Caki2 (cell line): ENCODE measurements at regions not wholly inside any gene's neighbourhood (a gene's known extent, or its start where the extent isn't known, plus 50 kb on each side); places are given as distances from the start of the nearest gene placed in this dataset.
"Not testable (repeated sequence)": the region's sequence is repeated elsewhere in the genome, so short reads cannot be mapped to it uniquely, and the experiment has no call there.

Source experiments
- DNase-seq: peaks from one replicate; pipeline ENCODE4 v3.0.0-alpha.2; 2015; ENCODE audit warnings: low read depth
- in situ Hi-C: cut with HindIII; loops from 2 replicates; pipeline ENCODE4 v1.10.0; 2016; ENCODE audit warnings: low sequenced_read_pairs, low pct_unique_long_range_greater_than_20kb, mixed read lengths

DNA sequence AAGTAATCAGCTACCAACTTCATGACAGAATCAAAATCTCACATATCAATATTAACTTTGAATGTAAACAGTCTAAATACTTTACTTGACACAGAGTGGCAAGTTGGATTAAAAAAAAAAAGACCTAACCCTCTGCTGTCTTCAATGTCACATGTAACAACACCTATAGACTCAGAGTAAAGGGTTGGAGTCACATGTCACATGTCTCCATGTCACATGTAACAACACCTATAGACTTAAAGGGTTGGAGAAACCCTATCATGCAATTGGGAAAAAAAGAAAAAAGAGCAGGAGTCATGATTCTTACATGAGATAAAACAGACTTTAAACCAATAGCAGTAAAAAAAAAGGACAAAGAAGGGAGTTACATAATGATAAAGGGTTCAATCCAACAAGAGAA, 665.3 kb upstream of the LRRTM1 start:
- in situ Hi-C loops, result no loop called here

DNA sequence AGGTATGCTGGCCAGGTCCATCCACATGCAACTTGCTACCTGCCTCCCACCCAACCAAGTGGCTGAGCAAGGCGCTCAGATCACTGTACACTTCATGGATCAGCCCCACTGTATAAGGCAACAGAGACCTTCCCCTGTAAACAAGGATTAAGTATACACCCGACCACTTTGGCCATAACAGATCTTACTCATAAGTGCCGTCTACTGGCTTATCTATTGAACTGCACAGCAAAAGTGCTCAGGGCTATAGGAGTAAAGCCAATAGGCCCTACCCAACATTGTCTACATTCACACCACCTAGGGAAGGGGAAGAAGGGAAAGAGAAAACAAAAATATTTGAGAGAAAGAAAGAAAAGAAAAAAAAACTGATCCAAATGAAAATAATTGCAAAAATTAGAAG, 663.9 kb upstream of the LRRTM1 start:
- in situ Hi-C loops, result no loop called here
- DNase-seq, result no peak

More for the DNA sequence above, 665.3 kb upstream of the LRRTM1 start:
- DNase-seq, result no peak

DNA sequence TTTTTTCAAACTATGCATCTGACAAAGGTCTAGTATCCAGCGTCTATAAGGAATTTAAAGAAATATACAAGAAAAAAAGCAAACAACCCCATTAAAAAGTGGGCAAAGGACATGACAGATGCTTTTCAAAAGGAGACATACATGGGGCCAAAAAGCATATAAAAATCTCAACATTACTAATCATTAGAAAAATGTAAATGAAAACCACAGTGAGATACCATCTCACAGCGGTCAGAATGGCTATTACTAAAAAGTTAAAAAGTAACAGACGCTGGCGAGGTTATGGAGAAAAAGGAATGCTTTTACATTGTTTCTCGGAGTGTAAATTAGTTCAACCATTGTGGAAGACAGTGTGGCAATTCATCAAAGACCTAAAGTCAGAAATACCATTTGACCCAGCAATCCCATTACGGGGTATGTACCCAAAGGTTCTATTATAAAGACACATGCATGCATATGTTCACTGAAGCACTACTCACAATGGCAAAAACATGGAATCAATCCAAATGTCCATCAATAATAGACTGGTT, 643.1 kb upstream of the LRRTM1 start:
- DNase-seq, result peak; percentile 70
- in situ Hi-C loops, result no loop called here

DNA sequence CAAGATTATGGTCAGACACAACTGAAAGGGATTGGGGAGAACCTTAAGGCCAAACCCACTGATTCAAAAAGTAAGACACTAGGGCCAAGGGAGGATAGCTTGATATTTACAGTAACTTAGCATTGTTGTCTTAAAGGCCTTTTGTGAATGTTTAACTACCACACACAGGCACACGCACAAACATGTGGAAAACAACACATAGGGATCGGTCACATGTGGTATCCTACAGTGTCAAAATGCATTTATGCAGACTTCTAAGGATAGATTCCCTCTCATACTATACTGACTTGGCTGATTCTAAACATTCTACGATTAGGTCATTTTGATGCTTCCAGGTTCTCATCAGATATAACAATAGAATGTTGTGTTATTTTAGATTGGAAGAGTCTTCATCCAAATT, 638.9 kb upstream of the LRRTM1 start:
- no peak for DNase-seq
- in situ Hi-C loops, result no loop called here

DNA sequence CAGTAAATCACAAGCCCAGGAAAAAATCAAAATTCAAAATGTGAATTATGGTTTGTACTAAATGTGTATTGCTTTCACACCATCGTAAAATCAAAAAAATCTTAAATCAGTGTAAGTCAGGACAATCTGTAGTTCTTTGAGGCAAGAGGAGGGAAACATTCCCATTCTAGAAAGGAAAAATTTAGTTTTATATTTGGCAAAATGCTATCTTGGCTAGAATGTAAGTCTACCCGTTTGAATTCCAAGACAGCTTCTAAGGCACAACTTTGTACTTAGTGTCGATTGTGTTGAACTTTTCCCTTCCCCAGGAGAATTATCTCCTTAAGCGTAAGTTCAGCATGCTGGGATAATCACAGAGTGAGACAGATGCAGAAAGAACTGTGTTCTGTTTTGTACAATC, 638.2 kb upstream of the LRRTM1 start:
- in situ Hi-C loops, result no loop called here
- no peak for DNase-seq

DNA sequence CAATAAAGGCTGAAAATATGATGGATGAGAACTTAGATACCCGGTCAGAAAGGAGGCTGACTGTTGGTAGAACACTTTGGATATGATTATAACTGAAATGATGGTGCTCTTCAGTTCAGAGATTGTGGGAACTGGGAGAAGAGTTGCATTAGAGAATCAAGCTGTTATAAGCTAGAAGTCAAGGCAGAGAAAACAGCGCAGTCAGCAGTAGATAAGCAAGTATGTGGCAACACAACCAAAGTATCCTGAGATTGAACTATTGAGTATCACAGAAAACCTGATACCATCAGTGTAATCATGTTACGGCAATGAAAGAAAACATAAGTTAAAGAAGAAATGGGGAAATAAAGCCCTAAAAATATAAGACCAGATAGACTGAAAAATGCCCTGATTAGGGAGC, 633.9 kb upstream of the LRRTM1 start:
- in situ Hi-C loops, result no loop called here
- no peak for DNase-seq

DNA sequence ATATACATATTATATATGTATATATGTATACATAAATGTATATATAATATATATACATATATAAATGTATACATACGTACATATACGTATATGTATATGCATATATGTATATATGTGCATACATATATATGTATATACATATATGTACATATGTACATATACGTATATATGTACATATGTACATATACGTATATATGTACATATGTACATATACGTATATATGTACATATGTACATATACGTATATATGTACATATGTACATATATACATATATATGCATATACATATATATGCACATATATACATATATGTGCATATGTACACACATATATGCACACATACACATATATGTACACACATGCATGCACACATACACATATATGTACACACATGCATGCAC, 627.3 kb upstream of the LRRTM1 start:
- in situ Hi-C loops, DNase-seq: not testable (repeated sequence)

DNA sequence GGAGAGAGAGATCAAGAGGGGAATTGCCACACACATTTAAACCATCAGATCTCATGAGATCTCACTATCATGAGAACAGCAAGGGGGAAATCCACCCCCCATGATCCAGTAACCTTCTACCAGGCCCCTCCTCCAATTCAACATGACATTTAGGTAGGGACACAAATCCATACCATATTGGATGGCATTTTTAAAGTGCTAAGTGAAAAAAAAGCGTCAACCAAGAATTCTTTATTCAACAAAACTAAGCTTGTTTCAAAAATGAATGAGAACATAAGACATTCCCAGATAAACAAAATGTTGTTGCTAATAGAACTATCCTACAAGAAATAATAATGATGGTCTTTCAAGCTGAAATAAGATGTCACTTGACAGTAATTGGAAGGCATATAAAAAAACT, 626.2 kb upstream of the LRRTM1 start:
- in situ Hi-C loops, result no loop called here
- DNase-seq, result no peak

DNA sequence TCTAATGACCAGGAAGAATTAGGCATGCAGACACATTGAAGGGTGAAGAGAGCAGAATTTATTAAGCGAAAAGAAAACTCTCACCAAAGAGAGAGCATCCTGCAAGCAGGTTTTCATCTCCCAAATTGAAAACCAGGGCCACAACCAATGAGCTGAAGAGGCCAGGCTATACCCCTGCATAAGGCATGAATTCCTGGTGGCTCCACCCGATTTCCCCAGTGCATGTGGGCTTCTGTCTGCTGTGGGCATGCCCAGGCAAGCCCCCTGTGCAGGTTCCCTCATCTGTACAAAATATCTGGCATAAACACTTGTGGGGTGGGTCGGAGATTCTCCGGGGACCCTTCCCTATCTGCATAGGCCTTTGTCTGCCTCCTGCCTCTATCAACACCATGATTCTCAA, 621.6 kb upstream of the LRRTM1 start:
- in situ Hi-C loops, result no loop called here
- DNase-seq, result no peak

DNA sequence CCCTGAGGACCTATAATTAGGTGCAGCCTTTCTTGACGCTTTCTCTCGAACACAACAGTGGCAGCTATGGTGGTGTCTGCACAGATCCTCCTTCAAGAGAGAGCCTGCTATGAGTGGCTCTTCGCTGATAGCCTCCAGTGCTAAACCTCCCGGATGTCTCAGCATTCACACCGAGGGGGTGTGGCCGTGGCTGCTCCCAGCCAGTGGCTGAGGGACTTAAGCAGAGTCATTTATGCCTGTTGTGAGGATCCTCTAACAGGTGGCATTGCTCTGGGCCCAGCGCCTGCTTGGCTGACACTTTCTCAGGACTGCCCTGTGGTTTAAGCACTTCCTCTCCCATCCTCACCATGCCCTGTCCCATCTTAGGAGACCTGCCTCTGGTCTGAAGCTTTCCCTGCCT, 592.0 kb upstream of the LRRTM1 start:
- in situ Hi-C loops, result no loop called here

DNA sequence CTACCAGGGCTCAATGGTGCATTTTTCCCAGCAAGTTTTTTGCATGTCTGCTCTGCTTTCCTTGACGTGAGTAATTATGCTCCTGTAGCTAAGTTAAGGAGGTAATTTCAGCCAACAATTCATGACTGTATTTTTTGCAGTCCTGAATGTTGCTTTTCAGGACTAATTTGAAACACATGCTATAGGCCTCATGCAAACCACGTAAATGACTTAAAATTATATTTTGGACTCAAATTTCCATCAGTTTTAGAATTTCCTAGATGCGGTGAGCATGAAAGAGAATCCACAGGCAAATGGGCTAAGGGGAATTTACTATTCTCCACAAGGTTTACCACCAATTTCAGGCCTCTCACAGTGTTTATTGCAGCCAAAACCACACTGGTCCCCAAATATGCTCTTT, 589.9 kb upstream of the LRRTM1 start:
- no peak for DNase-seq
- in situ Hi-C loops, result no loop called here

More for the DNA sequence above, 592.0 kb upstream of the LRRTM1 start:
- no peak for DNase-seq

DNA sequence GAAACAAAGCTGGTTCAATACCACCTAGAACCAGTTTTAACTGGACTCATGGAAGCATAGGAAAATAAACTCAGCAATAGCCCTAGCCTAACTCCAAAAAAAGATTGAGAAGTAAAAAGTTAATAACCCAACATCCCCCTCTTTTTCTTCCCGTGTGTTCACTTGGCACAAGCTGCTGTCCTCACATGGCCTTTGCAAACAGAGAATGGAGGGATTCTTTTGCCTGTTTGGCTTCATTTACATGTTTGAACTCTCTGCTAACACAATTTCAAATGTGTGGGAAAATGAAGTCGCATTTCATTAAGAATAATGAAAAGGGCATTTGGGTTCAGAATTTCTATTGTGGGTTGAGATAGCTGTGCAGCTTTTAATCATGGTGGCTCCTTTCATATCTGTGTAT, 589.2 kb upstream of the LRRTM1 start:
- in situ Hi-C loops, result no loop called here
- DNase-seq, result no peak

DNA sequence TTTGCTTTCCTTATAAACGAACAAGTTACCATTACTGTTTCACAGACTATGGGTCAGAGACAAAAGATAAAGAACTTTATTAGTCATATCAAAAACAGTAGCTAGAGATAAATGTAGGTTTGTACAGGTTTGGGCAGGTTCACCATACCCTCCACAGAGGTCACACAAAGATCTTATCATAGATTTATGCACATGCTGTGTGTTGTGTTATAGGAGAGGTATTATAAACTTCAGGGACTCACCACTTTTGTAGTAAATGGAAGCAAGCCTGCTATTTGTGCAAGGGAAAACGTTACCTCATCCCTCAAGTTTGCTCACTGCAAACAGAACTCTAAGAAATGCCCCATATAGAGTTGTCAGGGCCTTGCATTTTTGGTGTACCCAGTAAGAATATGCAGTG, 584.5 kb upstream of the LRRTM1 start:
- in situ Hi-C loops, result no loop called here
- DNase-seq, result no peak

DNA sequence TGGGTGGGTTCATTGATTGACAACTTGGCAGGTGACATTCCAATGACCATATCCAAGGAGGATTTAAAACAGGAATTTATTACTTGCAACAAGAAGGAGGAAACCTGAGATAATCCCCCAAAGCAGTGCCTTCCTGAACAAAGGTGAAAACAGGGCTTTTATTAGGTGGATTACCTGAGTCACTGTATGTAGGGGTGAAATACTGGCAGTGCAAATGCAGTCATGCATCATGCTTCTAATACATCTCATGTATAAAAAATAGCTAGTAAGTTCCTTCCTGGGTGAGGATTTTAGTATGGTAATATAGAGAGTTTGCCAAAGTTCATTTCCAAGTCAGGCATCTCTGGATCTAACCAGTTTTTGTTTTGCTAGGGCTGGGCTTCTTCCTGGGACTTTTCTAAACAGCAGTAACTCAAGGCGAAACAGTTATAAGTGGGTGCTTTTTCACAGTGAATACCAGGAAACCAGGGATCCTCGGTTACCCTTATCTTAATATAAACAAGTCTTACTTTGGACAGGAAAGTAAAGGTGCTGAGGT, 583.4 kb upstream of the LRRTM1 start:
- DNase-seq, result peak; percentile 36
- in situ Hi-C loops, result no loop called here

DNA sequence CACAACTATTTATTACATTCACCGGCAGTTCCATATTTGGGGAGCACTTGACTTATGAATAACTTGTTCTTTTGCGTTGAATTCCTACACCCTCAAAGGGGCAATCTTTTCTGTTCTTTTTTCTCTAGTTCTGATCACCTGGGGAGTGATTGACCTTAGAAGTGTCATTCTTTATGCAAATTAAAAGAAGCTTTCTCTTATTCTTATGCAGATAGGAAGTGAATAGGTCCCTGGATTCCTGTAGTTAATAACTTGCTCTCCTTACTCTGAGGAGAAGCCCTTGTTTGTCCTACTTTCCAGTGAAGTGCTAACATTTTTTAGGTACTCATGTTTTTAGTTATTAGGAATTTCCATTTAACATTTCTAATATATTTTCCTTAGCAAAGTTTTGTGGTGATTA, 569.8 kb upstream of the LRRTM1 start:
- in situ Hi-C loops, result no loop called here
- no peak for DNase-seq

DNA sequence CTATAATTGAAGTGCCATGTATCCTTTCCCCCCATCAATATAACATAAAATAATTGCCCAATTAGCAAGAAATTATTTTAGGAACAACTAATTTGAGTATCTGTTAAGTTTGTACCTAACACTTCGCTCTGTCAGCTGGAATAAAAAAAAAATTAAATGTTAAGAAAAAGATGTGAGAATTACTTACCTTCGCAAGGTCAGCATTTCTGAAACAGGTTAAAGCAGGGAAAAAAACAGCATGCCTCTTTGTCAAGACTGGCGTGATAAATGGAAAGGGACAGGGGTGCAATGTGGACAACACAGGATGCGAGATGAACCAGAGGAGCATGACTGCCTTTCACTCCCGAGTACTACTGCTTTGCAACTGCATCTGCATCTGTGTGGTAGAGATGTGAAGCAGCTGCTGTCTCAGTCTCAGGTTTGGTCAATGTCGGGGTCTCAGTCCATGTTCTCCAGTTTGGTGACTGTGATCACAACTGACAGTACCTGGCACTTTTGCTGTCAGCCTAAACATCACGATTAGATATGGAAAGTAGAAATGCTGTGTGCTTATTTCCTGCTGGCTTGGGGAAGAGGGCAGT, 565.4 kb upstream of the LRRTM1 start:
- DNase-seq, result no peak
- in situ Hi-C loops, result no loop called here

DNA sequence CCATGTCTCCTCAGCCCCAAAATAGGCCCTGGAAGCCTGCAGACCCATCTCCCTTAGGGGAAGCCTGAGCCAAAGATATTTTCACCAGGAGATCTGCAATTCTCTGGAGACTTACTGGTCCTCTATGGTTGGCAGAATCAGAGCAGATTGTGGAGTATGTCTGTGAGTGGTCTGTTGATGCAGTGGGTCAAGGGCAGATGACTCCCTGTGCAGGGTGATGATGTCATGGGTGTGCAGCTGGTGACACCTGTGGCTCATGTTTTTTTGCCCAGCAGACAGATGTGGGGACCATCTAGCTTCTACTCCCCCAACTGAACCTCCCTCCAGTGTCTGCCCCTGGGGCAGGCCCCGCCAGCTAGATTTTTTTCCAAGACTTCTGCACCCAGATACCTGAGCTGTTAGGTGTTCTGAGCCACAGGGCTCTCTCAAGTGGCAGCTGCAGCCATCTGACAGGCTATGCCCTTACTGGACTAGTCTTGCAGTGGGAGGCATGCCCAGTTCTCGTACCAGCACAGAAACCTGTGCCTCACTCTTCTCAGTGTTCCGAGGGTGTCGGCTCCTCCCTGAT, 558.7 kb upstream of the LRRTM1 start:
- in situ Hi-C loops, result no loop called here

DNA sequence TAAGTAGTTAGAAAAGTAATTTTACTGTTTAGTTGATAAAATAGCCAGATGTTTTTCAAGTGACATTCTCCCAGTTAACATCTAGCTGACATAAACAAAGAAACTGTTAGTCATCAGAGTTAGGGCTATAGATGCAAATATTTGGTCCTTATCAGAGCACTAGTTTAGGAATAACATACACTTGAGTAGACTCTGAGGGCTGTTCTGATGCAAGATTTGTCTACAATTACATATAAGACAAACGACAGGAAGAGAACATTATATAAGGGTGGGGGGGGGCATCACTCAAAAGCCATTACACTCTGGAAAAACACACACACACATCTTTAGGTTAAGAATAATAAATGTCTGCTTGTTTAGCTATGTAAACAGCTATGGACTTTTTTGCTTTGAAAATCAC, 554.4 kb upstream of the LRRTM1 start:
- DNase-seq, result no peak
- in situ Hi-C loops, result no loop called here

More for the DNA sequence above, 558.7 kb upstream of the LRRTM1 start:
- DNase-seq, result no peak

DNA sequence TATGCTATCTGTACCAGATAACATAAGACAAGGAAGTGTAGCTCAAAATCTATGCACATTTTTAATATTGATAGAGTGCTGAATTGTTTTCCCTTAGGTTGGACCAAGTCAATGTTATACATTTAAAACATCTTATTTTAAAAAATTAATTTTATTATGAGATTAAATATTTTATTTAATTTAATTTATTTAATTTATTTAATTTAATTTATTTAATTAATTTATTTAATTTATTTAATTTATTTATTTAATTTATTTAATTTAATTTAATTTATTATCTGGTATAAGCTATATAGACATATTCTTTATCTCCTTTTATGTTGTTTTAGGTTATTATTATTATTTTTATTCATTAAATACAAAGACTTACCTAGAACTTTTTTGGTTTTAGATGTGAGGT, 551.7 kb upstream of the LRRTM1 start:
- DNase-seq, result no peak
- in situ Hi-C loops, result no loop called here

DNA sequence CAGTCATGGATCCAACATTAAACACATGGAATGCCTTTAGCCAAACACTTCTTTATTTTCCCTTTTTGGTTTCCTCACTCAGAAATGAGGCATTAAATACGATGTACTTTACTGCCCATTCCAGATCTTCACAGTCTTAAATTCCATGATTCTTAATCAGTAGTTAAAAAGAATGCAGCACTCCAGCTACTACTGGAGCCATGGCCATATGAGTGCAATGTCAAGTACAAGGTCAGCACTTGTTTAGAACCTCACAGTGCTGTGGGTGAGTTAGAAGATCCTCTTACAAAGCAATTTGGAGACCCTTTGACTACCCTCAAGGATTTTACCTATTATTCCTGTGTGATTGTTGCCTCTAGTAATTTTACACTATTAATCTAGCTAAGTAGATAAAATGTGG, 550.3 kb upstream of the LRRTM1 start:
- no peak for DNase-seq
- in situ Hi-C loops, result no loop called here
